ENCODE measurements at regions not wholly inside any gene's neighbourhood (a gene's known extent, or its start where the extent isn't known, plus 50 kb on each side); places are given as distances from the start of the nearest gene placed in this dataset.

- Histone ChIP-seq H3K36me3 (ENCODE audit: insufficient read depth, low read length, poor library complexity, severe bottlenecking) (no peaks in the 10 kb centered on the region), H3K27ac (ENCODE audit: low read depth, low read length, poor library complexity, severe bottlenecking) (no peak overlapping the region), H3K4me1 (ENCODE audit: insufficient read depth, low read length, poor library complexity, severe bottlenecking) (peaks cover 60% of the 10 kb centered on the region), H3K27me3 (replicated peaks; ENCODE audit: insufficient read depth, low read depth, low read length, poor library complexity) (no peaks in the 10 kb centered on the region), H3K4me3 (ENCODE audit: low read depth, low read length, poor library complexity, severe bottlenecking) (no peak overlapping the region), H3K9me3 (ENCODE audit: low read depth, low read length, poor library complexity, severe bottlenecking) (no peaks in the 10 kb centered on the region)
- CTCF ChIA-PET, result no interaction called here
- DNase-seq (ENCODE audit: low spot score), result no peak
- BruUV-seq (replicated peaks), result no TSS peak
- intact Hi-C loops (cut with micrococcal nuclease; ENCODE audit: unreplicated experiment), result no loop called here
- POLR2A ChIA-PET (ENCODE audit: low non-redundant PET), result interaction anchor here (0.6 to 0.7 kb wide), 2 partner anchors 76 to 647 kb away, joined by 3 read pairs; no protein-coding TSS in a partner anchor
- TF ChIP-seq EZH2 (IDR thresholded peaks at IDR 0.05; ENCODE audit: borderline replicate concordance, low read depth, low read length, poor library complexity, severe bottlenecking), result no peak
- TF ChIP-seq CTCF (conservative IDR thresholded peaks at IDR 0.05; ENCODE audit: low read depth, low read length), result no peak
Observed at GRCh38 chr4:30783751-30784150, 63.6 kb downstream of the PCDH7 start.

GRCh38 chr4:30789219-30789671 lies 69.1 kb downstream of the PCDH7 start:
- Histone ChIP-seq H3K36me3 (ENCODE audit: insufficient read depth, low read length, poor library complexity, severe bottlenecking) (no peaks in the 10 kb centered on the region), H3K27me3 (replicated peaks; ENCODE audit: insufficient read depth, low read depth, low read length, poor library complexity) (no peaks in the 10 kb centered on the region), H3K9me3 (ENCODE audit: low read depth, low read length, poor library complexity, severe bottlenecking) (no peaks in the 10 kb centered on the region), H3K4me1 (ENCODE audit: insufficient read depth, low read length, poor library complexity, severe bottlenecking) (peaks cover 71% of the 10 kb centered on the region), H3K4me3 (ENCODE audit: low read depth, low read length, poor library complexity, severe bottlenecking) (no peak overlapping the region), H3K27ac (ENCODE audit: low read depth, low read length, poor library complexity, severe bottlenecking) (no peak overlapping the region)
- ChIA-PET CTCF (no interaction called here), POLR2A (ENCODE audit: low non-redundant PET) (no interaction called here)
- intact Hi-C loops (cut with micrococcal nuclease; ENCODE audit: unreplicated experiment), result no loop called here
- BruUV-seq (replicated peaks), result no TSS peak
- no peak for DNase-seq (ENCODE audit: low spot score)
- TF ChIP-seq CTCF (conservative IDR thresholded peaks at IDR 0.05; ENCODE audit: low read depth, low read length) (no peak), EZH2 (IDR thresholded peaks at IDR 0.05; ENCODE audit: borderline replicate concordance, low read depth, low read length, poor library complexity, severe bottlenecking) (no peak)

- CTCF ChIA-PET, result no interaction called here
- intact Hi-C loops (cut with micrococcal nuclease; ENCODE audit: unreplicated experiment), result no loop called here
- POLR2A ChIA-PET (ENCODE audit: low non-redundant PET), result no interaction called here
- no TSS peak for BruUV-seq (replicated peaks)
- Histone ChIP-seq H3K27ac (ENCODE audit: low read depth, low read length, poor library complexity, severe bottlenecking) (no peak overlapping the region), H3K4me1 (ENCODE audit: insufficient read depth, low read length, poor library complexity, severe bottlenecking) (peaks cover 77% of the 10 kb centered on the region), H3K27me3 (replicated peaks; ENCODE audit: insufficient read depth, low read depth, low read length, poor library complexity) (no peaks in the 10 kb centered on the region), H3K36me3 (ENCODE audit: insufficient read depth, low read length, poor library complexity, severe bottlenecking) (no peaks in the 10 kb centered on the region), H3K9me3 (ENCODE audit: low read depth, low read length, poor library complexity, severe bottlenecking) (no peaks in the 10 kb centered on the region), H3K4me3 (ENCODE audit: low read depth, low read length, poor library complexity, severe bottlenecking) (no peak overlapping the region)
- DNase-seq (ENCODE audit: low spot score), result no peak
- TF ChIP-seq CTCF (conservative IDR thresholded peaks at IDR 0.05; ENCODE audit: low read depth, low read length) (no peak), EZH2 (IDR thresholded peaks at IDR 0.05; ENCODE audit: borderline replicate concordance, low read depth, low read length, poor library complexity, severe bottlenecking) (no peak)
Observed at GRCh38 chr4:30790123-30790522, 70.0 kb downstream of the PCDH7 start.
